ENCODE measurements at regions not wholly inside any gene's neighbourhood (a gene's known extent, or its start where the extent isn't known, plus 50 kb on each side); places are given as distances from the start of the nearest gene placed in this dataset.
A peak's percentile ranks its signal among the peaks of the same experiment; 100 is the strongest.

DNA sequence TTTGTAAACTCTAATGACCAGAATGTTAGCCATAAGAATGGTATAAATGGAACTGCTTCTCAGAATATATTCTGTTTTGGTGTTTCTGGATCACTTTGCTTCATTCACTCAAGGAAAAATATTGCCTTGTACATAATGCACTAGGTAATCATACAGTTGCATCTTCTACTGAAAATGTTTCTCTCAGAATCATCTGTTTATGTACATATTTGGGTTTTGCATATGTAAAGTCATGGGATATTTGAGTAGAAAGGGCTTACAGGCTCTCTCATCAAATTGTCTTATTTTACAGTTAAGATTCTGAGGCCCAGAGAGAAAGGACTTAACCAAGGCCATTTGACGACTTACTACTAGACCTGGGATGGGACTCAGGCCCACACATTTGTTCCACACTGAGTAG lies 97.8 kb upstream of the PALM2AKAP2 start:
- DNase-seq, result no peak

DNA sequence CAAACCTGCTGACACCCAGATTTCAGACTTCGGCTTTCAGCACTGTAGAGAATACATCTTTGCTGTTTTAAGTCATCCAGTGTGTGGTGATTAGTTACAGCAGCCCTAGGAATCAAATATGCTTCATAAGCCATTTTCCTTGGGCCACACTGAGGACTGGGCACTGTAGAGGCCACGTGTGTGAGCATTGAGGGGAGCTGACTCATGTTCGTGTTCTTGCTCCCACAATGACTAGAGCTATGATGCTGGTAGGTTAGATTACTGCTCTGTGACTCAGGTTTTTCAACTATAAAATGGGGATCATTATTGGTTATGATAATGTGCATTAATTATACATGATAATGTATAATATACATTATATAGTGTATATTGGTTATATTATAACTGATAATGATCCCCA lies 96.5 kb upstream of the PALM2AKAP2 start:
- DNase-seq, result no peak

- DNase-seq, result no peak
Measured at GRCh38 chr9:109689701-109690100, 90.3 kb upstream of the PALM2AKAP2 start.

- DNase-seq, result no peak
Measured at GRCh38 chr9:109699019-109699418, 81.0 kb upstream of the PALM2AKAP2 start.

- DNase-seq, result no peak
Measured at GRCh38 chr9:109704546-109704945, 75.5 kb upstream of the PALM2AKAP2 start.

- peak; percentile 9 for DNase-seq
Measured at GRCh38 chr9:109705515-109705914, 74.5 kb upstream of the PALM2AKAP2 start.

DNA sequence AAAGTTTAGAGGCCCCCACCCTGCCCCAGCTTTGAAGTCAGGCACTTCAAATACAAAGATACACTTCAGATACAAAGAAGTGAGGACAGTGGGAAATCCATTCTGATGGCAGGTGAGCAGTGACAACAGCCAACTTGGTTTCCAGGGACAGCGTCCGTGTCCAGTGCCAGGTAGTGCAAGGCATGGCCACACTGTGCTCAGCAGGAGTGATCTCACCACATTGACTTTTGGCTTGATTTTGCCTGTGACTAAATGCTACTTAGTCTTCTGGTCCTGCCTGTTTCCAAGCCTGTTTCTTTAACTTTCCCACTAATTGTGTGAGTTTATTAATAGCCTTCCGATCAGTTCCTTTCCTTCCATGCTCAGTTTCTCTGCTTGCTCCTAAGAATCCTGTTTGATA lies 72.6 kb upstream of the PALM2AKAP2 start:
- DNase-seq, result no peak

GRCh38 chr9:109708451-109708945 lies 71.5 kb upstream of the PALM2AKAP2 start:
- no peak for DNase-seq

GRCh38 chr9:109709866-109710265 lies 70.1 kb upstream of the PALM2AKAP2 start:
- DNase-seq, result no peak

DNA sequence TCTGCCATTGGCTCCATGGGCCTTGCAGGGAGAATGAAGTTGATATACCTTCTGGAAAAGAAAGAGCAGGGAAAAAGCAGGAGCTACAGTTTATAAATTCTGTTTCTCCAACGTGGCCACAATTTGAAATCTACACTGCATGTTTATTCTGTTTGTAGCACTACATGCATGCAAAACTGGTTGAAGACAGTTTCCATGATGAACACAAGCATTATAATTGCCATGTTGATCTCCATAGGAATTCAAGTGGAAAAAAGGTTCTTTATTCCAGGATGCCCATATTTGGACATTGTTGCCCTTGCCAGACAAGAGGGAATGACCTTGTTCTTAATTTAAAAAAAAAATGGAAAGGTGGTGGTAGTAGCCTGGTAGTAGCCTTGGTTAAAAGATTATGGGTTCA lies 69.2 kb upstream of the PALM2AKAP2 start:
- no peak for DNase-seq

DNA sequence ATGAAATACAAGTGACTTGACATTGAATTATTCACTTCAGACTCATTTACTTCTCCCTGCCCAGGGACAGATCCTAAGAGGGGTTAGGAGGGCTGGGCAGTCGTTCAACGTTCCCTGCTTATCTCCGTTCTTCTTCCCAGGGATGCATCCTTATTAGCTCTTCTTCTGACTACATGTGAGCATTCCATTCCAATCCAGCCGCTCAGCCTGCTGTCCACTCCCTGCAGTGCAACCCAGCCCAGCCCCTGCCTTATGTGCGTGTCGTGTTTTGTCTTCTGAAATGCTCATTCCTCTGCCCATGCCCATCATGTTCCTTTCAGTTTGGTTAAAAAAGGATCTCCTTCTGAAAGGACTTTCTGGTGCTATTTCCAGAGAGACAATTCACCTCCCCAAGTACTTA lies 64.7 kb upstream of the PALM2AKAP2 start:
- DNase-seq, result no peak

- DNase-seq, result no peak
Measured at GRCh38 chr9:109716631-109717030, 63.4 kb upstream of the PALM2AKAP2 start.

- DNase-seq, result no peak
Measured at GRCh38 chr9:109717342-109717741, 62.7 kb upstream of the PALM2AKAP2 start.

DNA sequence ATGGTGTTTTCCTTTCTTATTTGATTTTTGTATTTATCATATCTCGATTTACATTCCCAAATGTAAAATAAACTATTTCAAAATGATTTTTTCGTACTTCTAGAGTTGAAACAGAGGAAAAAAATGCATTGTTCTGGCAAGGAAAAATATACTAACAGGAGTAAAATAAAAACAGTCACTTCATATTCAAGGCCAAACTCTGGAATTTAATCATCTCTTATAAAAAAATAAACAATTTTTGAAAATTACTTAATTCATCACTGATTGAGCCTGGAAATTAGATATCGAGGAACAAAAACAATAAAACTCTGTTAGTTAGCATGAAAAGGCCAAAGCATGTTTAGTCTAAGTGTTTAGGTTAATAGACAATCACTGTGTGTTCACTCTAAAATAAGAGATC lies 61.1 kb upstream of the PALM2AKAP2 start:
- no peak for DNase-seq

DNA sequence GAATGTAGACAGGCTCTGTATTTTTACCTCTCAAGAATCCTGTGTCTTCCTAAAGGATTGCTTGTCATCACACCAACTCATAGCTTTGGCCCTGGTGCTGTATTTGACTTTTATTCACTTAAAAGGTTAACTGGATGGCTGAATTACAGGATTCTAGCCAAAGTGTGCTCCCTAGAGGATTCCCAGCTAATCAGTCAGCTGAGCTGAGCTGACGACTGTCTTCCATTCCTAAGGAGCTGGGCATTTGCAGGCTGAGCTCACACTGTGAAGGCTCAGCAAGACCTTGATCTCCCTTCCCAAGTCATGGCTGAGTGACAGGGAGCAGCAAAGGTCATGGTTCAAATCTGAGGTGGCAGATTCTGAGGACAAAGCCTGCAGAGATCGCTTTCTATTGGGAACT lies 59.0 kb upstream of the PALM2AKAP2 start:
- DNase-seq, result no peak

- DNase-seq, result no peak
Measured at GRCh38 chr9:109722007-109722406, 58.0 kb upstream of the PALM2AKAP2 start.

- no peak for DNase-seq
Measured at GRCh38 chr9:109723781-109724180, 56.2 kb upstream of the PALM2AKAP2 start.

GRCh38 chr9:109725460-109725859 lies 54.5 kb upstream of the PALM2AKAP2 start:
- DNase-seq, result no peak

- DNase-seq, result no peak
Measured at GRCh38 chr9:109726119-109726518, 53.9 kb upstream of the PALM2AKAP2 start.

- DNase-seq, result no peak
Measured at GRCh38 chr9:109728686-109729300, 51.2 kb upstream of the PALM2AKAP2 start.

GRCh38 chr9:109729513-109729912 lies 50.5 kb upstream of the PALM2AKAP2 start:
- DNase-seq, result no peak
